Cardiac septum (tissue), 1 donor: ENCODE measurements at regions not wholly inside any gene's neighbourhood (a gene's known extent, or its start where the extent isn't known, plus 50 kb on each side); places are given as distances from the start of the nearest gene placed in this dataset.

Experiments used
- DNase-seq: peaks from one replicate; pipeline ENCODE4 v3.0.0-alpha.2; 2020; ENCODE audit warnings: low spot score
- intact Hi-C: fragments of 100-400 bp; cut with DNase I; formaldehyde crosslinking; loops from one replicate; pipeline ENCODE4 v1.14.0; 2022
- donor health status: DM: no; HTN: no; CAD: no.

- intact Hi-C loops: no loop called here
- DNase-seq: no peak
Observed at GRCh38 chr5:173790836-173791546, 97.2 kb upstream of the CPEB4 start.

- intact Hi-C loops: no loop called here
- no peak for DNase-seq
Observed at GRCh38 chr5:173791878-173792277, 96.3 kb upstream of the CPEB4 start.

GRCh38 chr5:173792781-173793547 is 95.2 kb upstream of the CPEB4 start:
- no peak for DNase-seq
- intact Hi-C loops: no loop called here

- intact Hi-C loops: no loop called here
- DNase-seq: no peak
Observed at GRCh38 chr5:173793648-173794548, 94.3 kb upstream of the CPEB4 start.

GRCh38 chr5:173794901-173795416 is 93.2 kb upstream of the CPEB4 start:
- intact Hi-C loops: no loop called here
- no peak for DNase-seq

GRCh38 chr5:173795601-173796000 is 92.5 kb upstream of the CPEB4 start:
- intact Hi-C loops: no loop called here
- no peak for DNase-seq

- intact Hi-C loops: no loop called here
- DNase-seq: no peak
Observed at GRCh38 chr5:173796721-173797495, 91.2 kb upstream of the CPEB4 start.

GRCh38 chr5:173798127-173798810 is 89.9 kb upstream of the CPEB4 start:
- intact Hi-C loops: no loop called here
- no peak for DNase-seq

- intact Hi-C loops: no loop called here
- DNase-seq: no peak
Observed at GRCh38 chr5:173800340-173800739, 87.8 kb upstream of the CPEB4 start.

GRCh38 chr5:173801006-173801405 is 87.1 kb upstream of the CPEB4 start:
- DNase-seq: no peak
- intact Hi-C loops: no loop called here

GRCh38 chr5:173802670-173803165 is 85.4 kb upstream of the CPEB4 start:
- peak; percentile 89 for DNase-seq

GRCh38 chr5:173804579-173804978 is 83.6 kb upstream of the CPEB4 start:
- intact Hi-C loops: no loop called here
- DNase-seq: no peak

More at GRCh38 chr5:173802670-173803165, 85.4 kb upstream of the CPEB4 start:
- intact Hi-C loops: no loop called here

GRCh38 chr5:173806270-173807035 is 81.7 kb upstream of the CPEB4 start:
- DNase-seq: no peak
- intact Hi-C loops: no loop called here

GRCh38 chr5:173807181-173807655 is 80.9 kb upstream of the CPEB4 start:
- no peak for DNase-seq
- intact Hi-C loops: no loop called here

- no peak for DNase-seq
- intact Hi-C loops: no loop called here
Observed at GRCh38 chr5:173808079-173808808, 79.9 kb upstream of the CPEB4 start.

GRCh38 chr5:173809014-173809413 is 79.1 kb upstream of the CPEB4 start:
- no peak for DNase-seq
- intact Hi-C loops: no loop called here
